ENCODE measurements at regions not wholly inside any gene's neighbourhood (a gene's known extent, or its start where the extent isn't known, plus 50 kb on each side); places are given as distances from the start of the nearest gene placed in this dataset.

DNA sequence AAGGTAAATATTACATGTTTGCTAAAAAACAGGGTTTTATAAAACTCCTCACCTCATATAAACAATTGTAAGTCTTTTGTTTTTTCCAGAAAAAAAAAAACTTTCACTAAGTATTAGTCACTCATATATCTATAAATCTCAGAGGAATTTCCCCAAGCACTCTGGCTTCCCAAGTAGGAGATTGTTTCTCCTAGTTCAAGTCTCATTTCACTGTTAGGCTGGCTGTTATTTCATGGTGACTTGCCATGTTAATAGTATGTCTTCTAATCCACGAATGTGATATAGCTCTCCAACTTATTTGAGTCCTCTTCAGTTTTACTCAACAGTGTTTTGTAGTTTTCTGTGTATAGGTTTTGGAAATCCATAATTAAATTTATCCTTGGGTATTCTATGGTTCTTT lies 61.6 kb downstream of the CAPZA3 start:
- TF ChIP-seq EZH2 (IDR thresholded peaks at IDR 0.05; ENCODE audit: borderline replicate concordance, insufficient read depth, low read length, poor library complexity, severe bottlenecking) (no peak), TAF1 (IDR thresholded peaks at IDR 0.05; ENCODE audit: low read depth) (no peak)
- TF ChIP-seq, protein P1, sequence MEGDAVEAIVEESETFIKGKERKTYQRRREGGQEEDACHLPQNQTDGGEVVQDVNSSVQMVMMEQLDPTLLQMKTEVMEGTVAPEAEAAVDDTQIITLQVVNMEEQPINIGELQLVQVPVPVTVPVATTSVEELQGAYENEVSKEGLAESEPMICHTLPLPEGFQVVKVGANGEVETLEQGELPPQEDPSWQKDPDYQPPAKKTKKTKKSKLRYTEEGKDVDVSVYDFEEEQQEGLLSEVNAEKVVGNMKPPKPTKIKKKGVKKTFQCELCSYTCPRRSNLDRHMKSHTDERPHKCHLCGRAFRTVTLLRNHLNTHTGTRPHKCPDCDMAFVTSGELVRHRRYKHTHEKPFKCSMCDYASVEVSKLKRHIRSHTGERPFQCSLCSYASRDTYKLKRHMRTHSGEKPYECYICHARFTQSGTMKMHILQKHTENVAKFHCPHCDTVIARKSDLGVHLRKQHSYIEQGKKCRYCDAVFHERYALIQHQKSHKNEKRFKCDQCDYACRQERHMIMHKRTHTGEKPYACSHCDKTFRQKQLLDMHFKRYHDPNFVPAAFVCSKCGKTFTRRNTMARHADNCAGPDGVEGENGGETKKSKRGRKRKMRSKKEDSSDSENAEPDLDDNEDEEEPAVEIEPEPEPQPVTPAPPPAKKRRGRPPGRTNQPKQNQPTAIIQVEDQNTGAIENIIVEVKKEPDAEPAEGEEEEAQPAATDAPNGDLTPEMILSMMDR (IDR thresholded peaks at IDR 0.05; ENCODE audit: poor library complexity, severe bottlenecking): no peak
